KG1 (cell line): ENCODE measurements at regions not wholly inside any gene's neighbourhood (a gene's known extent, or its start where the extent isn't known, plus 50 kb on each side); places are given as distances from the start of the nearest gene placed in this dataset.
"Not testable (repeated sequence)": the region's sequence is repeated elsewhere in the genome, so short reads cannot be mapped to it uniquely, and the experiment has no call there.

Experiments used
- DNase-seq: peaks from one replicate; lab custom pipeline; 2025; lab: John Stamatoyannopoulos, UW

- no peak for DNase-seq
Measured at GRCh38 chr12:89856431-89856830, 147.8 kb upstream of the ATP2B1 start.

GRCh38 chr12:89848732-89849131 lies 140.1 kb upstream of the ATP2B1 start:
- no peak for DNase-seq

GRCh38 chr12:89846473-89847055 lies 137.9 kb upstream of the ATP2B1 start:
- no peak for DNase-seq

GRCh38 chr12:89845767-89846166 lies 137.1 kb upstream of the ATP2B1 start:
- DNase-seq, result no peak

GRCh38 chr12:89845366-89845765 lies 136.7 kb upstream of the ATP2B1 start:
- no peak for DNase-seq

GRCh38 chr12:89844539-89844938 lies 135.9 kb upstream of the ATP2B1 start:
- DNase-seq, result no peak

GRCh38 chr12:89840162-89840922 lies 131.7 kb upstream of the ATP2B1 start:
- no peak for DNase-seq

- no peak for DNase-seq
Measured at GRCh38 chr12:89839444-89839843, 130.8 kb upstream of the ATP2B1 start.

- DNase-seq, result no peak
Measured at GRCh38 chr12:89838833-89839232, 130.2 kb upstream of the ATP2B1 start.

- no peak for DNase-seq
Measured at GRCh38 chr12:89836026-89836425, 127.4 kb upstream of the ATP2B1 start.

GRCh38 chr12:89834676-89835075 lies 126.0 kb upstream of the ATP2B1 start:
- no peak for DNase-seq

- DNase-seq, result no peak
Measured at GRCh38 chr12:89833337-89834252, 125.0 kb upstream of the ATP2B1 start.

GRCh38 chr12:89832336-89832735 lies 123.7 kb upstream of the ATP2B1 start:
- no peak for DNase-seq

- DNase-seq, result no peak
Measured at GRCh38 chr12:89831310-89832095, 122.9 kb upstream of the ATP2B1 start.

- DNase-seq, result no peak
Measured at GRCh38 chr12:89829434-89829975, 120.9 kb upstream of the ATP2B1 start.

- DNase-seq, result no peak
Measured at GRCh38 chr12:89828575-89828974, 119.9 kb upstream of the ATP2B1 start.

GRCh38 chr12:89827592-89827991 lies 119.0 kb upstream of the ATP2B1 start:
- no peak for DNase-seq

GRCh38 chr12:89826468-89826867 lies 117.8 kb upstream of the ATP2B1 start:
- no peak for DNase-seq

GRCh38 chr12:89825591-89826449 lies 117.2 kb upstream of the ATP2B1 start:
- DNase-seq, result no peak

- DNase-seq, result no peak
Measured at GRCh38 chr12:89824822-89825221, 116.2 kb upstream of the ATP2B1 start.

- not testable (repeated sequence) for DNase-seq
Measured at GRCh38 chr12:89822992-89823391, 114.4 kb upstream of the ATP2B1 start.
